Activated T-helper 17 cell treated with anti-CD3 and anti-CD28 coated beads, Interleukin-2, amount 50 U/mL, for 72 hours (primary cell): ENCODE measurements at regions not wholly inside any gene's neighbourhood (a gene's known extent, or its start where the extent isn't known, plus 50 kb on each side); places are given as distances from the start of the nearest gene placed in this dataset.
"Not testable (repeated sequence)": the region's sequence is repeated elsewhere in the genome, so short reads cannot be mapped to it uniquely, and the experiment has no call there.

Experiments used
- ATAC-seq: fragments of 150-1000 bp; cut with Tn5 transposase; replicated peaks from 2 replicates; pipeline ENCODE4 v1.10.0; 2021; ENCODE audit warnings: mild to moderate bottlenecking, moderate library complexity
- H3K27ac Mint-ChIP-seq: one replicate; pipeline ENCODE4 v1.8.0; 2022; ENCODE audit warnings: mixed read lengths
- H3K27me3 Mint-ChIP-seq: one replicate; pipeline ENCODE4 v1.8.0; 2022; ENCODE audit warnings: mixed read lengths
- H3K36me3 Mint-ChIP-seq: one replicate; pipeline ENCODE4 v1.8.0; 2022; ENCODE audit warnings: low read depth, mild to moderate bottlenecking, mixed read lengths
- H3K4me1 Mint-ChIP-seq: one replicate; pipeline ENCODE4 v1.8.0; 2022; ENCODE audit warnings: mixed read lengths
- H3K4me3 Mint-ChIP-seq: one replicate; pipeline ENCODE4 v1.8.0; 2022; ENCODE audit warnings: mild to moderate bottlenecking, mixed read lengths
- H3K9me3 Mint-ChIP-seq: one replicate; pipeline ENCODE4 v1.8.0; 2022; ENCODE audit warnings: mixed read lengths

GRCh38 chr1:30465096-30465495 lies 258.3 kb downstream of the MATN1 start:
- ATAC-seq = no peak
- Mint-ChIP-seq H3K36me3 (no peaks in the 10 kb centered on the region), H3K27me3 (peaks cover 9% of the 10 kb centered on the region), H3K9me3 (no peaks in the 10 kb centered on the region), H3K4me1 (no peaks in the 10 kb centered on the region), H3K4me3 (no peak overlapping the region), H3K27ac (no peak overlapping the region)

DNA sequence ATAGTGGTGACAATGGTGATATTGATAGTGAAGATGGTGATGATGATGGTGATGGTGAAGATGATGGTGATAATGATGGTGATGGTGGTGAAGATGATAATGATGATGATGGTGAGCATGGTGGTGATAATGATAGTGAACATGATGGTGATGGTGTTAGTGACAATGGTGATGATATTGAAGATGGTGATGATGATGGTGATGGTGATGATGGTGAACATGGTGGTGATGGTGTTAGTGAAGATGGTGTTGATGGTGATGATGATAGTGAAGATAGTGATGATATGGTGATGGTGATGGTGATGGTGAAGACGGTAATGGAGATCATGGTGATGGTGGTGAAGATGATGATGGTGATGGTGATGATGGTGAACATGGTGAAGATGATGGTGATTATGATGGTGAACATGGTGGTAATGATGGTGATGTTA lies 259.2 kb downstream of the MATN1 start:
- Mint-ChIP-seq H3K36me3 (no peaks in the 10 kb centered on the region), H3K27ac (no peak overlapping the region), H3K4me1 (no peaks in the 10 kb centered on the region), H3K27me3 (peaks cover 9% of the 10 kb centered on the region), H3K9me3 (no peaks in the 10 kb centered on the region), H3K4me3 (no peak overlapping the region)
- no peak for ATAC-seq

DNA sequence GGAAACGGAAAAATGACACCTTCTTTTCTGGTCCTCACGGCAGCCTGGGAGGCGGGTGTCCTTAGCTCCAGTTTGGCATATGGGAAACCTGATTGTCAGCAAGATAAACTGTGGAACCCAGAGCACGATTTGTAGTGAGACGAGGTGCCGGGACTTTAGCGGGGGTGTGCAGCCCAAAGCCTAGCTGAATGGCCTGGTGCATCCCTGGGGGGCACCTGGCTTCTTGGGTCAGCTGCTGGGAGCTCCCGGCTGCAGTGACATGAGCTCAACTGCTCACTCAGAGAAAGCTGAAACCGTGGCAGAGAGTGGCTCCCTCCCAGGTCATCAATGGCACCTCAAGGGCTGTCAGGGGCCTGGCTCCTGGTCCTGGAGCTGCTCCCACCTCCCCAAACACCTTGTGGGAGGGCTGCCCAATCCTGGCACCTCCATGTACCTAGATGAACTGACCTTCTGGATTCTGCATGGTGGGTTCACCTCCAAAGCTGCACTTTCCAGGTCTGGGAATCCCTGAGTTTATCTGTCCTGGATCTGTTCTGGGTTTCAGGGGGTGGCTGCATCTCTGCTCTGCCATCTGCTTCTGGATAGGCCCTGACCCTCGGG lies 260.5 kb downstream of the MATN1 start:
- Mint-ChIP-seq H3K9me3 (no peaks in the 10 kb centered on the region), H3K36me3 (no peaks in the 10 kb centered on the region)
- ATAC-seq = no peak

DNA sequence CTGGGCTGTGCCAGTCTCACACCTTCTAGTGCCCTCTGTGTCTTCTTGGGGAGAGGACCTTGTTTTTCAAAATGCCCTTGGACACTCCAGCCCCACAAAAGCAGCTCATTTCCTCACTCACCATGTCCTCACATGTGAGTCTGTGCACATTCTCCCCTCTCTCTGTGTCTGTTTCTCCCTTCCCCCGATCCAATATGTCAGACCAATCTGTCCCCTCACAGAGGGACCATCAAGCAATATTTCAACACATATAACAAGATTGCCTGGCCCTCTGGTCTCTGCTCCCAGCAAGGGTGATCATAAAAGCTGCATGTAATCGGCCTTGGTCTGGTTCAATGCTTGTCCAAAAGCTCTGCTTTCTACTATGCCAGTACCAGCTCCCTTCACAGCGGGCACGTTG lies 261.2 kb downstream of the MATN1 start:
- Mint-ChIP-seq H3K27me3 (peaks cover 15% of the 10 kb centered on the region), H3K9me3 (no peaks in the 10 kb centered on the region), H3K36me3 (no peaks in the 10 kb centered on the region), H3K27ac (no peak overlapping the region), H3K4me1 (no peaks in the 10 kb centered on the region), H3K4me3 (no peak overlapping the region)
- ATAC-seq = no peak

More for the DNA sequence above, 260.5 kb downstream of the MATN1 start:
- no peaks in the 10 kb centered on the region for H3K4me1 Mint-ChIP-seq
- H3K27me3 Mint-ChIP-seq = peaks cover 14% of the 10 kb centered on the region
- no peak overlapping the region for H3K27ac Mint-ChIP-seq
- H3K4me3 Mint-ChIP-seq = no peak overlapping the region

GRCh38 chr1:30461640-30462039 lies 261.7 kb downstream of the MATN1 start:
- H3K4me3 Mint-ChIP-seq = no peak overlapping the region
- no peaks in the 10 kb centered on the region for H3K36me3 Mint-ChIP-seq
- no peaks in the 10 kb centered on the region for H3K4me1 Mint-ChIP-seq
- no peak for ATAC-seq
- H3K27ac Mint-ChIP-seq = no peak overlapping the region
- no peaks in the 10 kb centered on the region for H3K9me3 Mint-ChIP-seq
- H3K27me3 Mint-ChIP-seq = peaks cover 18% of the 10 kb centered on the region

DNA sequence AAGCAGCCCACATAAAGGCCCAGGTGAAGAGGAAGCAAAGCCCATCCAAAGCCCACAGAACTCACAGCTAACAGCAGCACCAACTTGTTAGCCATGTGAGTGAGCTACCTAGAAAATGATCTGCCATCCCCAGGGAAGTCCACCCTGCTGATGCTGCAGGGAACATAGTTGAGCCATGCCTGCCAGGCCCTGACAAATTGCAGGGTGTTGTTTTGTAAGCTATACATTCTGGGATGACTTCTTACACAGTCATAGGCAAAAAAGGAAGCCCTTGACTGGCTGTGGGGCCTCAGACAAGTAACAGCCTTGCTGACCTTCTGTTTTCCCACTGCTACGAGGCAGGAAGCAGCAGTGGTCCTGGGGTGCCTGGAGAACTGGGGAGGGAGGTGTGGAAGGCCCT lies 262.7 kb downstream of the MATN1 start:
- peaks cover 16% of the 10 kb centered on the region for H3K27me3 Mint-ChIP-seq
- H3K4me3 Mint-ChIP-seq = no peak overlapping the region
- ATAC-seq = no peak
- no peaks in the 10 kb centered on the region for H3K4me1 Mint-ChIP-seq
- H3K9me3 Mint-ChIP-seq = no peaks in the 10 kb centered on the region
- H3K27ac Mint-ChIP-seq = no peak overlapping the region
- H3K36me3 Mint-ChIP-seq = no peaks in the 10 kb centered on the region

DNA sequence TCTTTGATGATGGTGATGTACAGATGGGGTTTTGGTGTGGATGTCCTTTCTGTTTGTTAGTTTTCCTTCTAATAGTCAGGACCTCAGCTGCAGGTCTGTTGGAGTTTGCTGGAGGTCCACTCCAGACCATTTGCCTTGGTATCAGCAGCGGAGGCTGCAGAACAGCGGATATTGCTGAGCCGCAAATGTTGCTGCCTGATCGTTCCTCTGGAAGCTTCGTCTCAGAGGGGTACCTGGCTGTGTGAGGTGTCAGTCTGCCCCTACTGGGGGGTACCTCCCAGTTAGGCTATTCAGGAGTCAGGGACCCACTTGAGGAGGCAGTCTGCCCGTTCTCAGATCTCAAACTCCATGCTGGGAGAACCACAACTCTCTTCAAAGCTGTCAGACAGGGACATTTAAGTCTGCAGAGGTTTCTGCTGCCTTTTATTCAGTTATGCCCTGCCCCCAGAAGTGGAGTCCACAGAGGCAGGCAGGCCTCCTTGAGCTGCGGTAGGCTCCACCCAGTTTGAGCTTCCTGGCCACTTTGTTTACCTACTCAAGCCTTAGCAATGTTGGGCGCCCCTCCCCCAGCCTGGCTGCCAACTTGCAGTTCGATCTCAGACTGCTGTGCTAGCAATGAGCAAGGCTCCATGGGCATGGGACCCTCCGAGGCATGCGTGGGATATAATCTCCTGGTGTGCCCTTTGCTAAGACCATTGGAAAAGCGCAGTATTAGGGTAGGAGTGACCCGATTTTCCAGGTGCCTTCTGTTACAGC lies 264.5 kb downstream of the MATN1 start:
- ATAC-seq, H3K4me1 Mint-ChIP-seq, H3K27ac Mint-ChIP-seq, H3K36me3 Mint-ChIP-seq, H3K9me3 Mint-ChIP-seq, H3K4me3 Mint-ChIP-seq: not testable (repeated sequence)
- H3K27me3 Mint-ChIP-seq = peaks cover 16% of the 10 kb centered on the region

GRCh38 chr1:30452925-30453324 lies 270.5 kb downstream of the MATN1 start:
- Mint-ChIP-seq H3K27ac (no peak overlapping the region), H3K27me3 (peaks cover 12% of the 10 kb centered on the region), H3K9me3 (no peaks in the 10 kb centered on the region), H3K4me3 (no peak overlapping the region), H3K36me3 (no peaks in the 10 kb centered on the region), H3K4me1 (no peaks in the 10 kb centered on the region)
- no peak for ATAC-seq

GRCh38 chr1:30452170-30452569 lies 271.2 kb downstream of the MATN1 start:
- no peaks in the 10 kb centered on the region for H3K36me3 Mint-ChIP-seq
- H3K27ac Mint-ChIP-seq = no peak overlapping the region
- H3K27me3 Mint-ChIP-seq = peaks cover 16% of the 10 kb centered on the region
- ATAC-seq = no peak
- no peaks in the 10 kb centered on the region for H3K4me1 Mint-ChIP-seq
- H3K9me3 Mint-ChIP-seq = no peaks in the 10 kb centered on the region
- no peak overlapping the region for H3K4me3 Mint-ChIP-seq

- H3K4me1 Mint-ChIP-seq = no peaks in the 10 kb centered on the region
- ATAC-seq = no peak
- no peak overlapping the region for H3K4me3 Mint-ChIP-seq
- peaks cover 14% of the 10 kb centered on the region for H3K27me3 Mint-ChIP-seq
- H3K27ac Mint-ChIP-seq = no peak overlapping the region
- H3K9me3 Mint-ChIP-seq = no peaks in the 10 kb centered on the region
- no peaks in the 10 kb centered on the region for H3K36me3 Mint-ChIP-seq
Observed at GRCh38 chr1:30451532-30452125, 271.8 kb downstream of the MATN1 start.

DNA sequence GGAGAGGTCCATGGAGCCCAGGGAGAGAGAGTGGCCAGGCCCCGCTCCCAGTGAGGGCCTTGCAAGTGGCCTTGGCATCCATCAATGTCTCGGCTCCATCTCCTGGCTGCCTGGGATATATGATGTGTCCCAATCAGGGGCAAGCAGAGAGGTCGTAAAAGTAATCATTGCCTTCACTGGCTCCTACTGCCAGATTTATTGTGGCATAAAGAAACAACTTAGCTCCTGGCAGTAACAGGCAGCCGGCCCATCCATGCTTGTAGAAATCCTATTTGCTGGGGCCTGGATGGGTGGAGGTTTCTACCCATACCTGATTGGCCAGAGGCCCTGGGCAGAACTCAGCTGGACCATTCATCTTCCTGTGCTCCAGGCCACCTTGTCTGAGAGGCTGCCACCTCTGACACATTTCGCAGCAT lies 272.6 kb downstream of the MATN1 start:
- no peaks in the 10 kb centered on the region for H3K36me3 Mint-ChIP-seq
- H3K4me1 Mint-ChIP-seq = no peaks in the 10 kb centered on the region
- H3K27ac Mint-ChIP-seq = no peak overlapping the region
- ATAC-seq = no peak
- no peaks in the 10 kb centered on the region for H3K9me3 Mint-ChIP-seq
- H3K4me3 Mint-ChIP-seq = no peak overlapping the region
- peaks cover 11% of the 10 kb centered on the region for H3K27me3 Mint-ChIP-seq

- Mint-ChIP-seq H3K27ac (no peak overlapping the region), H3K9me3 (no peaks in the 10 kb centered on the region), H3K4me3 (no peak overlapping the region), H3K36me3 (no peaks in the 10 kb centered on the region), H3K27me3 (peaks cover 11% of the 10 kb centered on the region), H3K4me1 (no peaks in the 10 kb centered on the region)
- no peak for ATAC-seq
Observed at GRCh38 chr1:30450148-30450817, 273.1 kb downstream of the MATN1 start.

GRCh38 chr1:30449428-30450147 lies 273.8 kb downstream of the MATN1 start:
- no peak overlapping the region for H3K27ac Mint-ChIP-seq
- H3K36me3 Mint-ChIP-seq = no peaks in the 10 kb centered on the region
- no peaks in the 10 kb centered on the region for H3K4me1 Mint-ChIP-seq
- no peaks in the 10 kb centered on the region for H3K9me3 Mint-ChIP-seq
- peaks cover 11% of the 10 kb centered on the region for H3K27me3 Mint-ChIP-seq
- H3K4me3 Mint-ChIP-seq = no peak overlapping the region
- ATAC-seq = no peak

- Mint-ChIP-seq H3K9me3 (peaks cover 5% of the 10 kb centered on the region), H3K36me3 (no peaks in the 10 kb centered on the region)
- ATAC-seq = no peak
Observed at GRCh38 chr1:30449003-30449402, 274.4 kb downstream of the MATN1 start.

More at GRCh38 chr1:30449003-30449402, 274.4 kb downstream of the MATN1 start:
- Mint-ChIP-seq H3K27me3 (peaks cover 16% of the 10 kb centered on the region), H3K4me1 (no peaks in the 10 kb centered on the region), H3K4me3 (no peak overlapping the region), H3K27ac (no peak overlapping the region)
